Astrocyte of the cerebellum (primary cell): ENCODE measurements at regions not wholly inside any gene's neighbourhood (a gene's known extent, or its start where the extent isn't known, plus 50 kb on each side); places are given as distances from the start of the nearest gene placed in this dataset.

Experiments
- DNase-seq: peaks from one replicate; pipeline ENCODE4 v3.0.0-alpha.2; 2011; ENCODE audit warnings: low read depth
- H3K4me3 ChIP-seq: 2 replicates; pipeline ENCODE4 v1.5.1; 2011; ENCODE audit warnings: mild to moderate bottlenecking, low read depth, low read length, moderate library complexity
- CTCF ChIP-seq: IDR thresholded peaks from 2 replicates; pipeline ENCODE4 v1.5.1; 2012; ENCODE audit warnings: low read length, low read depth, moderate library complexity, mild to moderate bottlenecking; ENCODE audit errors: missing control alignments
- in situ Hi-C: cut with HindIII; loops from 2 replicates; pipeline ENCODE4 v1.10.0; 2017; ENCODE audit warnings: low sequenced_read_pairs

GRCh38 chr17:11056926-11057325 is 184.1 kb upstream of the SHISA6 start:
- DNase-seq, result no peak
- TF ChIP-seq CTCF, result no peak
- no peak overlapping the region for H3K4me3 ChIP-seq
- in situ Hi-C loops, result no loop called here

DNA sequence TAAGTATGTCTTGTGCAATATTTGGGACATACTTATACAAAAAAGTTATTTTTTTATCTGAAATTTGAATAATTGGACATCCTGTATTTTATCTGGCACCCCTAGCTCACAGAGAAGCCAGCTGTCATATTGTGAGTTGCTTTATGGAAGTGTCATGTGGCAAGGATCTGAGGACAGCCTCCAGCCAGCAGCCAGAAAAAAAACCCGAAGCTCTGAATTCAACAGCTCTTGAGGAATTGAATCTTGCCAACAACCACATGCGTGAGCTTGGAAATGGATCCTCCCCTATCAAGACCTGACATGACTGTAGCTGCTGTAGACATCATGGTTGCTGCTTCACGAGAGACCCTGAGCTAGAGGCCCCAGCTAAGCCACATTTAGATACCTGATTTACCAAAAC is 187.2 kb upstream of the SHISA6 start:
- in situ Hi-C loops, result no loop called here
- no peak overlapping the region for H3K4me3 ChIP-seq
- TF ChIP-seq CTCF, result no peak
- no peak for DNase-seq

DNA sequence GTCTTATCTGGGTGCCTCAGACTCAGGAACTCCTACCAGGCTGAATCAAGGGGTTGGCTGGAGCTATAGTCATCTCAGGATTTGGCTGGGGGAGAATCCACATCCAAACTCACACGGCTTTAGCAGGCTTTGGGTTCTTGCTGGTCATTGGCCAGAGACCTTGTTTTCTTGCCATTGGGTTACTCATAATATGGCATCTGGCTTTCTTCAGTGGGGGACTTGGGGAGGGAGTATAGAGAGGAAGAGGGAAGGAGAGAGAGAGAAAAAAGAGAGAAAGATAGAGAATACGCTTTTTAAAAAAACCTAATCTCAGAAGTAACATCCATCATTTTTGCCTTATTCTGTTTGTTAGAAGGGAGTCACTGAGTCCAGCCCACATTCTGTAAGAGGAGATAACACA is 191.5 kb upstream of the SHISA6 start:
- in situ Hi-C loops, result no loop called here
- no peak for DNase-seq
- no peak overlapping the region for H3K4me3 ChIP-seq
- TF ChIP-seq CTCF, result no peak

GRCh38 chr17:11047228-11047627 is 193.8 kb upstream of the SHISA6 start:
- DNase-seq, result no peak
- no peak overlapping the region for H3K4me3 ChIP-seq
- no peak for TF ChIP-seq CTCF
- in situ Hi-C loops, result no loop called here

DNA sequence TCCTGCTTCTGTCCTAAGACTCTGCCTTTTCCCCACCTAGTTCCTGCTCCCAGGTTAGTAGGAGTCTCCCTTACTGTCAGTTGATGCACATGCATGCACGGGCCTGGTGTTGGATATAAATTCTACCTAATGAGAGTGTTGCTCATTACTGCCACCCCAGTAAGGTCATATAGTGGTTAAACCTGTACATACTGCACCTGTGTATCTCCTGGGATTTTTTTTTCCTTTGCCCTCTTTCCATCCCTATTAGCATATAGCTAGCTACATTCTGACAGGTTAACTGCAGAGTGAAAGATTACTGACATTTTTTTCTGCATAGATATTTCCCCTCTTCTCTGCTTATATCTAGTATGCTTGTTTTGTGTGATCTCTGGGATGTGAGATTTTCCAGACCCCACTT is 201.5 kb upstream of the PIRT start:
- no peak overlapping the region for H3K4me3 ChIP-seq
- TF ChIP-seq CTCF, result no peak
- no peak for DNase-seq
- in situ Hi-C loops, result no loop called here

DNA sequence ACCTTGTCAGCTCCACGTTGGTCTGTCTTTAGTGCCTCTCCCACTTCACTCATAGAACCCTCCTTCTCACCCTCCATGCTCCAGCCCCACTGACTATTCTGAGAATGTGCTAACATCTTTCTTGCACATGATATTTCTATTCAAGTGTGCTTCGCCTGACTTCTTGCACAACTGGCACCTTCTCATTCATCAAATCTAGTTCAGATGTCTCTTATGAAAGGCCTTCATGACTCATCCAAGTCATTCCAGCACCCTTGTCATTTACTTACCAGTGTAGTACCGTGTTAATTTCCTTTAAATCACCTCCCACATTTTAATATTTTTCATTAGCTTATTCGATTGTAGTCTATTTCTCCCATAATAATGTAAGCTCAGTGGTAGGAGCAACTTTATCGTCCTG is 197.8 kb upstream of the PIRT start:
- DNase-seq, result no peak
- in situ Hi-C loops, result no loop called here
- TF ChIP-seq CTCF, result no peak
- no peak overlapping the region for H3K4me3 ChIP-seq

DNA sequence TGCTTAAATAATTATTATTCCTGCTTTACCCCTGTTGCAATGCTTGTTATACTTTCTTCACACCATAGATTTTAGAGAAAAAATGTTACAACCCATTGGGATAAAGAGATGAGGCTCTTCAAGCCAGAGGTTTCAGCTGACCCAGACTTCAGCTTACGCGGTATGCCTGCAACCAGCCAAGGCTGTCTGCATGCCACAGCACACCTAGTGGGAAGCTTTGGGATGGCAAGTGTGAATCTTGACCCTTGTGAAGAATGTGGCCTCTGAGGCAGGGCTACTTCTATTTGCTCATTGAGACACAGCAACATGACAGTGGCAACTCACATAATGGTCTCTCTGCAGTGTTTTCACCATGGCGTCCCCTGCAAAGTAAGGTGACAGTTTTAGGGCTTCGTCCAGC is 193.9 kb upstream of the PIRT start:
- DNase-seq, result no peak
- TF ChIP-seq CTCF, result no peak
- in situ Hi-C loops, result no loop called here
- H3K4me3 ChIP-seq, result no peak overlapping the region
